AML-193 (cell line): ENCODE measurements at regions not wholly inside any gene's neighbourhood (a gene's known extent, or its start where the extent isn't known, plus 50 kb on each side); places are given as distances from the start of the nearest gene placed in this dataset.
"Not testable (repeated sequence)": the region's sequence is repeated elsewhere in the genome, so short reads cannot be mapped to it uniquely, and the experiment has no call there.

Experiments used
- DNase-seq, 2 experiments: peaks; one replicate each; lab custom pipeline; 2025; lab: John Stamatoyannopoulos, UW

- no peak for DNase-seq
These were observed 196.4 kb downstream of the VGLL3 start for GRCh38 chr3:86794361-86795065.

- no peak for DNase-seq
These were observed 197.2 kb downstream of the VGLL3 start for GRCh38 chr3:86793786-86794185.

- no peak for DNase-seq
These were observed 198.6 kb downstream of the VGLL3 start for GRCh38 chr3:86792316-86792715.

DNA sequence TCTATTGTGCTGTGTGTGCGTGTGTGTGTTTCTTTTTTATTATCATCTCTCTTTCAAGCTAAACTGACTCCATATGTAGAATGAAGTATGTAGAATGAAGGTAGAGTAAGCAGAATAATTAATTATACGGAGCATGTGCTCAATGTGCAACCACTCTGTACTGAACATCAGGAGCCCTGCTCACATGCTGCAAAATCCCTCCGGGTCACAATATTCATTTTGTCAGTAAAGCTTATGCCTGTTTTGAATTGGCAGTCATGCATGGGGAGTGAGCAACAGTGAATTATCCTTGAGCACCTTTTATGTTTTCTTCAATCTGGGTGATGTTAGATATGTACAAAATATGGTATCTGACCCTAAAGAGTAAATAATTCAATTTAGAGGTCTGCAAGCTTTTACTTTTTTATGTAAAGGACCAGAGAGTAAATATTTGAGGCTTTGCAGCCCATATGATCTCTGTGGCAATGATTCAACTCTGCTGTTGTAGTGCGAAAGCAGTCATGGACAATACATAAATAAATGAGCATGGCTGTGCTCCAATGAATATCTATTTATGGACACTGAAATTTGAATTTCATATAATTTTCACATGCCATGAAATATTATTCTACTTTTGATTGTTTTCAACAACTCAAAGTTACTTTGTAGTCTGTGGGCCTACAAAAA lies 199.9 kb downstream of the VGLL3 start:
- DNase-seq, result no peak

DNA sequence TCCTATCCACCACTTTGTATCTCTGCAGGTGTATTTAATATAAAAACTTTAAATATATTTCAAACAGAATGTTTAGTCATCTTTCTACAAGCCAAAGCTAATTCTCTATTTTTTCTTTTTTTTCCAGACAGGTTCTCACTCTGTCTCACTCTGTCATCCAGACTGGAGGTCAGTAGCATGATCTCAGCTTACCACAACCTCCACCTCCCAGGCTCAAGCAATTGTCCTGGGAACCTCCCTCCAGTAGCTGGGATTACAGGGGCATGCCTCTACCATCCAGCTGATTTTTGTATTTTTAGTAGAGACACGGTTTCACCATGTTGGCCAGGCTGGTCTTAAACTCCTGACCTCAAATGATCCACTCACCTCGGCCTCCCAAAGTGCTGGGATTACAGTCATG lies 202.6 kb downstream of the VGLL3 start:
- DNase-seq, result no peak

- DNase-seq, result no peak
These were observed 203.9 kb downstream of the VGLL3 start for GRCh38 chr3:86787091-86787490.

GRCh38 chr3:86785386-86785785 lies 205.6 kb downstream of the VGLL3 start:
- peak in 1 of 2 experiments; percentile 7 for DNase-seq

DNA sequence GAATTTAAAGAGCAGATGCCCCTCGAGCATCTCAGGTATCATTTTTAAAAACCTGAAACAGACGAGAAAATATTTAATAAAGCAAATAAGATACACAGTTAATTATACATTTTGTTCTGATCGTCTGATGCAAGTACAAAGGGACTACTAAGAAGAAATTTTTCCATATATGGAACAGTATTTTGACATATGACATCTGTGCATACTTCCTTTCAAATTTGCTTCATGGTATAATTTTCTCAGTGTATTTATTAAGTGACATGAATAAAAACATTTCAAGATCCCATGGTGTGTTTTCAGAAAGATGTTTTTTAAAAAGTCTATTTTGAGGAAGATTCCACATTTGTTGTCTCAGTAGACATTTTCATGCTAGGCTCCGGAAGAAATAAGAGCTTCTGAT lies 208.1 kb downstream of the VGLL3 start:
- DNase-seq, result no peak

- no peak for DNase-seq
These were observed 208.7 kb downstream of the VGLL3 start for GRCh38 chr3:86782286-86782685.

GRCh38 chr3:86774082-86774691 lies 216.8 kb downstream of the VGLL3 start:
- peak; percentile 34 to 53 for DNase-seq

DNA sequence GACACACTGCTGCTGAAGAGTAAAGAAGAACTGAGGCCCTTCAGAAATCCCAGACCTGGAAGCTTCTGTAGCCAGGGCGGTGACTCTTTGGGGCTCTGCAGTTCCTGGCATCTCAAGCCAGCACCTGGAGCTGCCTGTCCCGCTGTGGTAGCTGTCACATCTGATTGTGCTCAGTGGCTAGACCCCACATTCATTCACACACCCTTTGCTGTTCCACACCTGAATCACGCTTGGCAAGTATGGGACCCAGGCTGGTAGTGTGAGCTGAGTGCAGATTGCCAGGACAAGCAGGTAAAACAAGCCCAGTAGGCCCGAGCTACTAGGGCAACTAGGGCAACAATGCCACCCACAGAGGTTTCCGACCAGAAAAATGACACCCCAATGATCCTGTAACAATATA lies 218.2 kb downstream of the VGLL3 start:
- DNase-seq, result no peak

DNA sequence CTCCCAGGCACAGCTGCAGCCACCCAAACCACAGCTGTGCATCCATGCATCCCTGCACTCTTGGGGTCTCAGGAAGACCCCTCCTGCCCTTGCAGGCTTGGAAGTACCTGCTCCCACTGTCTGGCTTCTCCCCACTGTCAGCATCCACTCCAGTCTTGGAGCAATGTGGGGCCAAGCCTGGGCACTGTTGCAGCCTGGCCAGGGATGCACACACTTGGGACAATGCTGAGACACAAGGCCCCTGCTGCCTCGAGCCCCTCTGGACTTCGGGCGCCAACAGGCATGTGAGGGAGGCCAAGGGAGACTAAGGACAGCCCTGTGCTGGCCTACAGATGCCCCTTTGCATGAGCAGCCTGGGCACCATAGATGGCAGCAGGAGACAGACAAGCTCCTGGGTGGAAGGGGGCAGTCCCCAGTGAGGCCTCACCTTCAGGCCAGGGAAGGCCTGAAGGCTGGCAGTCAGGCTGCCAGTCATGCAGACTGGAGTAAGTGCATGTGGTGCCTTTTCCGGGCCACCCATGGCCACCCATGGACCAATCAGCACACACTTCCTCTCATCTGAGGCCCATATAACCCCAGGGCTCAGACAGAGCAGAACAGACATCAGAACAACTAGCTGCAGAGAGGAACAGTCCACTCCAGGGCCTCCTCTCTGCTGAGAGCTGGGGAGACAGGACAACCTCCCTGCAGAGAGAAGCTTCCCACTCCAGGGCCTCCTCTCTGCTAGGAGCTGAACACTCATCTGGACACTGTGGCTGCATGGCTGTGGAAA lies 219.0 kb downstream of the VGLL3 start:
- no peak for DNase-seq

DNA sequence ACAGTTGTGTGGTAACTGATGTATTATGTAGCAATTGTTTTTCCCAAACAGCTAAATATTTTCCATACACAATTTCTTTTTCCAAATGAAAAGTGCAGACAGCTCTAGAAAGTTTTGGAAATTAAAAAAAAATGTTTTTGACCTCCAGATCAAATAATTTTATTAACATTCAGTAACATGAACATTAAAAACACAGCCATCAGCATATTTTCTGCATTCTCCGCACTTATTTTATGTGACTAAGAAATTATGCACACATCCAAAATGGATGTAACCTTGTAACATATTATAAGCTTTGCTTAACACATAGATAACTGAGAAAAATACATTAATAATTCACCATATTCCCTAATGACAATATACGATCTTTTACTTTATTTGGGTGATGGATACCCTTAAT lies 224.6 kb downstream of the VGLL3 start:
- DNase-seq, result no peak

GRCh38 chr3:86757322-86758179 lies 233.4 kb downstream of the VGLL3 start:
- DNase-seq, result not testable (repeated sequence)

DNA sequence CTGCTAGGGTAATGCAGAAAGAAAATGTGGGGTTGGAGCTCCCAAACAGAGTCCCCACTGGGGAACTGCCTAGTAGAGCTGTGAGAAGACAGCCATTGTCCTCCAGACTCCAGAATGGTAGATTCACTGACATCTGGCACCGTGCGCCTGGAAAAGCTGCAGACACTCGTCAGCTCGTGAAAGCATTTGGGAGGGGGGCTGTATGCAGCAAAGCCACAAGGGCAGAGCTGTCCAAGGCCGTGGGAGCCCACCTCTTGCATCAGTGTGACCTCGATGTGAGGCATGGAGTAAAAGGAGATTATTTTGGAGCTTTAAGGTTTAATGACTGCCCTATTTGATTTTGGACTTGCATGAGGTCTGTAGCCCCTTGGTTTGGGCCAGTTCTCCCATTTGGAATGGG lies 242.9 kb downstream of the VGLL3 start:
- no peak for DNase-seq

DNA sequence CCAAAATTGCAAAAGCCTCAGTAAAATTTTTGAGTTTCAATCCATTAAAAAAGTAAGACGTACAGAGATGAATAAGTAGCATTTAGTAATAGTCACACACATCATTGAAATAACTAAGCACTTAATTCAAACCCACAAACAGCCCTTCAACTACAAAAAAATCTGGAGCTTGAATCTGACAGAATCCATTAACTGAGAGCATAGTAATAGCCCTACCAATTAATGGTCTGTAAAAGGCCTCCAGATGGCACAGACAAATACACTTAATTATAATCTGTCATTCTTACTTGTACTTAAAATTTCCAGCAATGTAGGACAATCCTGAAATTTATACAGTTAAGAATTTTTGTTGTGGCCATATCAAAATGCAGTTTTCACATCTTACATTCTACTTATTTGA lies 246.9 kb downstream of the VGLL3 start:
- no peak for DNase-seq

DNA sequence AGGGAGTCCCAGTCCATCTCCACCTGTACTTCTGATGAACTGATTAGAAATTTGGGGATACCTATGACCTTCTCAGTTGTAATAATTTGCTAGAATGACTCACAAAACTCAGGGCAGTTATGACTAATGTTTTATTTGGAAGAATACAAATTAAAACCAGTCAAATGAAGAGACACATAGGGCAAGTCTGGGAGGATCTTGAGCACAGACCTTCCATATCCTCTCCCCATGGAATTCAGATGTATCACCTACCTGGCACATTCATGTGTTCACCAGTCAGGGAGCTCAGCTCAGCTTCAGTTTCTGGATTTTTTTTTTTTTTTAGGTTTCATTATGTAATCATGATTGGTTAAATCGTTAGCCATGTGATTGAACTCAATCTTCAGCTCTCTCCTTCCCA lies 247.7 kb downstream of the VGLL3 start:
- no peak for DNase-seq

GRCh38 chr3:86740751-86741150 lies 250.2 kb downstream of the VGLL3 start:
- no peak for DNase-seq

GRCh38 chr3:86739244-86739643 lies 251.7 kb downstream of the VGLL3 start:
- DNase-seq, result no peak

DNA sequence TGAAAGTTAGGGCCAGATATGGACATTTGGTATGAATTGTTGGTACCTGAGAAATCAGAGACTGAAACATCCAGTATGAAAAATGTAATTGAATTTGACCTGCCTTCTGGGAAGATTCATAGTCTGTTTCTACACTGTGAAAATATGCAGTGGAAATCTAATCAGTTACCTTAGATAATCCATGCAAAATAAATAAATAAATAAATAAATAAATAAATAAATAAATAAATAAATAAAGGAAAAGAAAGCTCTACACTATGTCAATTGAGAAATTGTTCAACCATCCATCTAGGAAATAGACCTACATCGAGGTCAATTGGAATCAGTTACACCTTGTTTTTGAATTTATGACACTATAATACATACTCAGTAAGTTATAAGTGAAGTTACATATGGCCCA lies 252.3 kb downstream of the VGLL3 start:
- DNase-seq, result no peak

DNA sequence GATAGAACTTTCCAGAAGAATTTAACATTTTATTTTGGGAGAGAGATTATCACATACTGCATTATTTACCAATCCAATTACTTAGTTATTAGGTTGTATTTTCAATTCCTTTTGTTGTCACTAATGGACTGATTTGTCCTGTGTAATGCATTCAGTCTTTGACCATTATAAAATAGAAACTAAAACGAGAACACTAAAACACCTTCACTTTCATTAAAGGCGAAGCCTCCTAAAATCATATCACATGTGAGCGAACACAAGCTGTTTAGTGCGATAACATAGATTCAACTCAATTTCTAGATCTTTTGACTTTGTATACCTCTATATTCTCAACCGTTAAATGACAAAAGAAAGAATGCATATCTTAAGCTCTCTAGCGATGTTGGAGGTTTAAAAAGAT lies 253.4 kb downstream of the VGLL3 start:
- no peak for DNase-seq

DNA sequence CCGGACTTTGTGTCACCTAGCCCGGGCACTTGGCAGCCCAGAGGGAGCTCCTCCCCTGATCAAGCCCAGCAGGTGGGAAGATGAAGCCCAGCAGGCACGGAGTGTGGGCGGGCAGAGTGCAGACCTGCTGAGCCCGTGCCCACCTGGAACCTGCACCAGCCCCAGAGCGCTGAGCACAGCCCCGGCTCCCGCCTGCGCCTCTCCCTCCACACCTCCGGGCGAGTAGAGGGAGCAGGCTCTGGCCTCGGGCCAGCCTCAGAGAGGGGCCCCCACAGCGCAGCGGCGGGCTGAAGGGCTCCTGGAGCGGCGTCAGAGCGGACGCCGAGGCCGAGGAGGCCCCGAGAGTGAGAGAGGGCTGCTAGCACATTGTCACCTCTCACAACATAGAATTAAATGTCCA lies 257.7 kb downstream of the VGLL3 start:
- no peak for DNase-seq
